ENCODE measurements at regions not wholly inside any gene's neighbourhood (a gene's known extent, or its start where the extent isn't known, plus 50 kb on each side); places are given as distances from the start of the nearest gene placed in this dataset.

GRCh38 chr13:40311356-40312101 lies 354.9 kb downstream of the FOXO1 start:
- Histone ChIP-seq H3K4me1 (ENCODE audit: insufficient read depth, insufficient read length) (no peaks in the 10 kb centered on the region), H3K9ac (ENCODE audit: insufficient read length, low read depth) (no peak overlapping the region), H3K4me3 (ENCODE audit: insufficient read length, low read depth) (no peak overlapping the region), H3K36me3 (ENCODE audit: insufficient read depth, insufficient read length, low read length) (no peaks in the 10 kb centered on the region), H3K27me3 (ENCODE audit: insufficient read depth, insufficient read length) (no peaks in the 10 kb centered on the region), H3K9me3 (ENCODE audit: insufficient read depth, low read length) (peaks cover 7% of the 10 kb centered on the region; the same call in 1 of the 2 replicates)
- no peak for DNase-seq (ENCODE audit: low read depth, low spot score)
- TF ChIP-seq SUZ12 (IDR thresholded peaks at IDR 0.05; ENCODE audit: extremely low read depth, insufficient read depth, insufficient read length) (no peak), YY1 (IDR thresholded peaks at IDR 0.05; ENCODE audit: insufficient read depth, insufficient read length) (no peak), ZNF274 (IDR thresholded peaks at IDR 0.05; ENCODE audit: low read depth, low read length) (no peak)

GRCh38 chr13:40313269-40314200 lies 352.9 kb downstream of the FOXO1 start:
- DNase-seq (ENCODE audit: low read depth, low spot score), result no peak
- TF ChIP-seq YY1 (IDR thresholded peaks at IDR 0.05; ENCODE audit: insufficient read depth, insufficient read length) (no peak), SUZ12 (IDR thresholded peaks at IDR 0.05; ENCODE audit: extremely low read depth, insufficient read depth, insufficient read length) (no peak)
- H3K36me3 ChIP-seq (ENCODE audit: insufficient read depth, insufficient read length, low read length), result no peaks in the 10 kb centered on the region
- H3K9ac ChIP-seq (ENCODE audit: insufficient read length, low read depth), result no peak overlapping the region
- no peaks in the 10 kb centered on the region for H3K27me3 ChIP-seq (ENCODE audit: insufficient read depth, insufficient read length)
- no peaks in the 10 kb centered on the region for H3K9me3 ChIP-seq (ENCODE audit: insufficient read depth, low read length)
- no peak overlapping the region for H3K4me3 ChIP-seq (ENCODE audit: insufficient read length, low read depth)
- no peaks in the 10 kb centered on the region for H3K4me1 ChIP-seq (ENCODE audit: insufficient read depth, insufficient read length)

- H3K4me1 ChIP-seq (ENCODE audit: insufficient read depth, insufficient read length), result no peaks in the 10 kb centered on the region
- no peaks in the 10 kb centered on the region for H3K27me3 ChIP-seq (ENCODE audit: insufficient read depth, insufficient read length)
- H3K9ac ChIP-seq (ENCODE audit: insufficient read length, low read depth), result no peak overlapping the region
- TF ChIP-seq YY1 (IDR thresholded peaks at IDR 0.05; ENCODE audit: insufficient read depth, insufficient read length), result no peak
- no peak for TF ChIP-seq ZNF274 (IDR thresholded peaks at IDR 0.05; ENCODE audit: low read depth, low read length)
- no peak for TF ChIP-seq SUZ12 (IDR thresholded peaks at IDR 0.05; ENCODE audit: extremely low read depth, insufficient read depth, insufficient read length)
- DNase-seq (ENCODE audit: low read depth, low spot score), result no peak
- no peaks in the 10 kb centered on the region for H3K9me3 ChIP-seq (ENCODE audit: insufficient read depth, low read length)
- H3K4me3 ChIP-seq (ENCODE audit: insufficient read length, low read depth), result no peak overlapping the region
- H3K36me3 ChIP-seq (ENCODE audit: insufficient read depth, insufficient read length, low read length), result no peaks in the 10 kb centered on the region
Observed at GRCh38 chr13:40315416-40316064, 350.9 kb downstream of the FOXO1 start.

- TF ChIP-seq ZNF274 (IDR thresholded peaks at IDR 0.05; ENCODE audit: low read depth, low read length) (no peak), SUZ12 (IDR thresholded peaks at IDR 0.05; ENCODE audit: extremely low read depth, insufficient read depth, insufficient read length) (no peak), YY1 (IDR thresholded peaks at IDR 0.05; ENCODE audit: insufficient read depth, insufficient read length) (no peak)
- Histone ChIP-seq H3K9ac (ENCODE audit: insufficient read length, low read depth) (no peak overlapping the region), H3K4me1 (ENCODE audit: insufficient read depth, insufficient read length) (no peaks in the 10 kb centered on the region), H3K4me3 (ENCODE audit: insufficient read length, low read depth) (no peak overlapping the region), H3K9me3 (ENCODE audit: insufficient read depth, low read length) (no peaks in the 10 kb centered on the region), H3K36me3 (ENCODE audit: insufficient read depth, insufficient read length, low read length) (no peaks in the 10 kb centered on the region), H3K27me3 (ENCODE audit: insufficient read depth, insufficient read length) (no peaks in the 10 kb centered on the region)
- DNase-seq (ENCODE audit: low read depth, low spot score), result no peak
Observed at GRCh38 chr13:40316301-40316700, 350.1 kb downstream of the FOXO1 start.

GRCh38 chr13:40317980-40318327 lies 348.5 kb downstream of the FOXO1 start:
- H3K4me1 ChIP-seq (ENCODE audit: insufficient read depth, insufficient read length), result no peaks in the 10 kb centered on the region
- H3K27me3 ChIP-seq (ENCODE audit: insufficient read depth, insufficient read length), result no peaks in the 10 kb centered on the region
- no peaks in the 10 kb centered on the region for H3K9me3 ChIP-seq (ENCODE audit: insufficient read depth, low read length)
- no peak for TF ChIP-seq ZNF274 (IDR thresholded peaks at IDR 0.05; ENCODE audit: low read depth, low read length)
- no peak for TF ChIP-seq SUZ12 (IDR thresholded peaks at IDR 0.05; ENCODE audit: extremely low read depth, insufficient read depth, insufficient read length)
- TF ChIP-seq YY1 (IDR thresholded peaks at IDR 0.05; ENCODE audit: insufficient read depth, insufficient read length), result no peak
- H3K9ac ChIP-seq (ENCODE audit: insufficient read length, low read depth), result no peak overlapping the region
- no peak for DNase-seq (ENCODE audit: low read depth, low spot score)
- no peaks in the 10 kb centered on the region for H3K36me3 ChIP-seq (ENCODE audit: insufficient read depth, insufficient read length, low read length)
- H3K4me3 ChIP-seq (ENCODE audit: insufficient read length, low read depth), result no peak overlapping the region

GRCh38 chr13:40318366-40318765 lies 348.1 kb downstream of the FOXO1 start:
- H3K9me3 ChIP-seq (ENCODE audit: insufficient read depth, low read length), result no peaks in the 10 kb centered on the region
- no peak overlapping the region for H3K9ac ChIP-seq (ENCODE audit: insufficient read length, low read depth)
- no peaks in the 10 kb centered on the region for H3K27me3 ChIP-seq (ENCODE audit: insufficient read depth, insufficient read length)
- TF ChIP-seq ZNF274 (IDR thresholded peaks at IDR 0.05; ENCODE audit: low read depth, low read length) (no peak), YY1 (IDR thresholded peaks at IDR 0.05; ENCODE audit: insufficient read depth, insufficient read length) (no peak), SUZ12 (IDR thresholded peaks at IDR 0.05; ENCODE audit: extremely low read depth, insufficient read depth, insufficient read length) (no peak)
- no peaks in the 10 kb centered on the region for H3K36me3 ChIP-seq (ENCODE audit: insufficient read depth, insufficient read length, low read length)
- H3K4me1 ChIP-seq (ENCODE audit: insufficient read depth, insufficient read length), result no peaks in the 10 kb centered on the region
- no peak for DNase-seq (ENCODE audit: low read depth, low spot score)
- H3K4me3 ChIP-seq (ENCODE audit: insufficient read length, low read depth), result no peak overlapping the region
